Activated CD4-positive, alpha-beta T cell treated with anti-CD3 and anti-CD28 coated beads, Interleukin-2, amount 10 ng/mL, durations not matched to agents 24 days and 14 days (primary cell): ENCODE measurements at regions not wholly inside any gene's neighbourhood (a gene's known extent, or its start where the extent isn't known, plus 50 kb on each side); places are given as distances from the start of the nearest gene placed in this dataset.
A peak's percentile ranks its signal among the peaks of the same experiment; 100 is the strongest.

Experiments
- DNase-seq: peaks from one replicate; pipeline ENCODE4 v3.0.0; 2022
- H3K27ac Mint-ChIP-seq: one replicate; pipeline ENCODE4 v1.8.0; 2022; ENCODE audit warnings: mild to moderate bottlenecking, mixed read lengths
- H3K27me3 Mint-ChIP-seq: one replicate; pipeline ENCODE4 v1.8.0; 2022; ENCODE audit warnings: mixed read lengths
- H3K36me3 Mint-ChIP-seq: one replicate; pipeline ENCODE4 v1.8.0; 2022; ENCODE audit warnings: low read depth, mild to moderate bottlenecking, mixed read lengths
- H3K4me1 Mint-ChIP-seq: one replicate; pipeline ENCODE4 v1.8.0; 2021; ENCODE audit warnings: mixed read lengths
- H3K4me3 Mint-ChIP-seq: one replicate; pipeline ENCODE4 v1.8.0; 2022; ENCODE audit warnings: mild to moderate bottlenecking, moderate library complexity, mixed read lengths
- H3K9me3 Mint-ChIP-seq: one replicate; pipeline ENCODE4 v1.8.0; 2021; ENCODE audit warnings: mixed read lengths
- intact Hi-C: fragments of 100-400 bp; cut with micrococcal nuclease; formaldehyde crosslinking; loops from one replicate; pipeline ENCODE4 v1.15.1; 2023

- intact Hi-C loops, result no loop called here
- Mint-ChIP-seq H3K4me3 (no peak overlapping the region), H3K9me3 (no peaks in the 10 kb centered on the region), H3K27me3 (peaks cover 5% of the 10 kb centered on the region), H3K36me3 (no peaks in the 10 kb centered on the region), H3K27ac (no peak overlapping the region), H3K4me1 (no peaks in the 10 kb centered on the region)
- DNase-seq, result no peak
Measured at GRCh38 chr2:844715-845114, 105.9 kb upstream of the SNTG2 start.

DNA sequence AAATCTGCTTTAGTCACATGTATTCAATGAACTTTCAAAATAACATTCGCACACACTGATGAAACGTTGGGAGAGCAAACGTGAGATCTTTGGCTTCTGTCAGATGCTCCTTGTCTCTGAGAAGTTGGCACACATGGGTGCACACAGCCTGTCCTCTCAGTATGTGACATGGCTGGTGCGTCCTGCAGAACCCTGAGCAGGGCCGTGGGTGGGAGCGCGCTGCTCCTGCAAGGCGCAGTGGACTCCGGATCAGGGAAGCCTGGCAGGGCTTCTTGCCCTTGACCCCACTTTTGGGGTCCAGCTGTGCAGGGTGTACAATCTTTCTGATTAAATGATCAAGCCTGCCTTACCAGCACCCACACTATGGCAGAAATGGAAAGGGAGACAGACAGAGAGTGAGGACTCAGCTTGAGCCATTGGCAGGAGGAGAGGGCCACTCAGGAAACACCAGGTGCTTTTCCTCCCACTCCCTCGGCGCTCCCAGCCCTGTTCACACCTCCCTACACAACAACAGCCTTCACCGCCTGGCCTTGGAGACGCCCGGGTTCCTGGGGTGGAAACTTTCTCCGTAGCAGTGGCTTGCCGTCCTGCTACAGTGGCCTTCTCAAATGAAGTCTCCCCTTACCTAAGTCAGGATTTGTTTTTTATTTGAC, 108.4 kb upstream of the SNTG2 start:
- Mint-ChIP-seq H3K4me3 (no peak overlapping the region), H3K36me3 (no peaks in the 10 kb centered on the region), H3K4me1 (no peaks in the 10 kb centered on the region), H3K27ac (no peak overlapping the region), H3K9me3 (no peaks in the 10 kb centered on the region), H3K27me3 (peaks cover 10% of the 10 kb centered on the region)
- intact Hi-C loops, result no loop called here
- DNase-seq, result no peak

- H3K9me3 Mint-ChIP-seq, result no peaks in the 10 kb centered on the region
- intact Hi-C loops, result no loop called here
Measured at GRCh38 chr2:841036-841435, 109.6 kb upstream of the SNTG2 start.

DNA sequence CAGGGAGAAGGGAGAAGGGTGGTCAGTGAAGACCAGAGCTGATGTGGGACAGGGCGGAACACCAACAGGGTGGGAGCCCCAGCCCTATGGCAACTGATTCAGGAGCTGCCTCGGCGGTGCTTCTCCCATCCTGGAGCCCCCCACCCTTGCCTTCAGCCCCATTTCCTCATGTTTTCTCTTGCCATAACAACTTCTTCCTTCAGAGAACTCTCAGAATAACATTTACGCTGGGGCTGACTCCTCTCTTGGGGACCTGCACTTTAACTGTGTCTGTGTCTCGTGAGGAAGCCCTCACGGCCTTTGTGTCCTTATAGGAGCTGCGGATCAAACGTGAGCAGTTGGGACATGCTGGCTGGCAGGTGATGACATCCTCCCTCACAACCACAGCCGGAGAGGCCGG, 116.4 kb upstream of the SNTG2 start:
- no peaks in the 10 kb centered on the region for H3K9me3 Mint-ChIP-seq
- no peak for DNase-seq
- no peaks in the 10 kb centered on the region for H3K36me3 Mint-ChIP-seq
- intact Hi-C loops, result no loop called here
- H3K27me3 Mint-ChIP-seq, result peaks cover 2% of the 10 kb centered on the region
- H3K4me1 Mint-ChIP-seq, result peaks cover 2% of the 10 kb centered on the region
- no peak overlapping the region for H3K27ac Mint-ChIP-seq
- no peak overlapping the region for H3K4me3 Mint-ChIP-seq

More at GRCh38 chr2:841036-841435, 109.6 kb upstream of the SNTG2 start:
- DNase-seq, result no peak
- Mint-ChIP-seq H3K36me3 (no peaks in the 10 kb centered on the region), H3K4me1 (no peaks in the 10 kb centered on the region), H3K4me3 (no peak overlapping the region), H3K27ac (no peak overlapping the region), H3K27me3 (peaks cover 10% of the 10 kb centered on the region)

- Mint-ChIP-seq H3K4me3 (no peak overlapping the region), H3K9me3 (no peaks in the 10 kb centered on the region), H3K27me3 (no peaks in the 10 kb centered on the region), H3K27ac (no peak overlapping the region), H3K36me3 (no peaks in the 10 kb centered on the region), H3K4me1 (peaks cover 2% of the 10 kb centered on the region)
- intact Hi-C loops, result no loop called here
- DNase-seq, result no peak
Measured at GRCh38 chr2:833180-833579, 117.5 kb upstream of the SNTG2 start.

GRCh38 chr2:832635-833034, 118.0 kb upstream of the SNTG2 start:
- peaks cover 2% of the 10 kb centered on the region for H3K4me1 Mint-ChIP-seq
- no peaks in the 10 kb centered on the region for H3K9me3 Mint-ChIP-seq
- H3K4me3 Mint-ChIP-seq, result no peak overlapping the region
- H3K27ac Mint-ChIP-seq, result no peak overlapping the region
- no peak for DNase-seq
- no peaks in the 10 kb centered on the region for H3K36me3 Mint-ChIP-seq
- H3K27me3 Mint-ChIP-seq, result no peaks in the 10 kb centered on the region
- intact Hi-C loops, result no loop called here

GRCh38 chr2:831622-832021, 119.0 kb upstream of the SNTG2 start:
- DNase-seq, result no peak

DNA sequence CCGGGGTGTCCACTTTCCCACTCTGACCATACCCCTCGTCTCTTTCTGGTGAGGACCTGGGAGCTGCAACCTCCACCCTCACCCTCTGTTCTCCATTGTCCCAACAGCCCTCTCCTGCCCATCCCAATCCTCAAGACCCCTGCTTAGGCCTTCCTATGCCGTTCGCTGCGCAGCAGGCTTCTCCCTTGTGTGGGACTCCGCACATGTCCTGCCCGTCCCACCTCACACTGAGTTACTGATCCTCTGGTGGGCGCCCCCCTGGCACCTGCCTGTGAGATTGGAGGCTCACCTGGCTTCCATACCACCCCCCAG, 119.5 kb upstream of the SNTG2 start:
- peaks cover 2% of the 10 kb centered on the region for H3K4me1 Mint-ChIP-seq
- no peaks in the 10 kb centered on the region for H3K9me3 Mint-ChIP-seq
- H3K27ac Mint-ChIP-seq, result no peak overlapping the region
- DNase-seq, result no peak
- H3K36me3 Mint-ChIP-seq, result no peaks in the 10 kb centered on the region
- H3K27me3 Mint-ChIP-seq, result no peaks in the 10 kb centered on the region
- intact Hi-C loops, result no loop called here
- no peak overlapping the region for H3K4me3 Mint-ChIP-seq

More at GRCh38 chr2:831622-832021, 119.0 kb upstream of the SNTG2 start:
- Mint-ChIP-seq H3K36me3 (no peaks in the 10 kb centered on the region), H3K27ac (no peak overlapping the region), H3K27me3 (no peaks in the 10 kb centered on the region), H3K9me3 (no peaks in the 10 kb centered on the region), H3K4me1 (peaks cover 2% of the 10 kb centered on the region), H3K4me3 (no peak overlapping the region)
- intact Hi-C loops, result no loop called here

DNA sequence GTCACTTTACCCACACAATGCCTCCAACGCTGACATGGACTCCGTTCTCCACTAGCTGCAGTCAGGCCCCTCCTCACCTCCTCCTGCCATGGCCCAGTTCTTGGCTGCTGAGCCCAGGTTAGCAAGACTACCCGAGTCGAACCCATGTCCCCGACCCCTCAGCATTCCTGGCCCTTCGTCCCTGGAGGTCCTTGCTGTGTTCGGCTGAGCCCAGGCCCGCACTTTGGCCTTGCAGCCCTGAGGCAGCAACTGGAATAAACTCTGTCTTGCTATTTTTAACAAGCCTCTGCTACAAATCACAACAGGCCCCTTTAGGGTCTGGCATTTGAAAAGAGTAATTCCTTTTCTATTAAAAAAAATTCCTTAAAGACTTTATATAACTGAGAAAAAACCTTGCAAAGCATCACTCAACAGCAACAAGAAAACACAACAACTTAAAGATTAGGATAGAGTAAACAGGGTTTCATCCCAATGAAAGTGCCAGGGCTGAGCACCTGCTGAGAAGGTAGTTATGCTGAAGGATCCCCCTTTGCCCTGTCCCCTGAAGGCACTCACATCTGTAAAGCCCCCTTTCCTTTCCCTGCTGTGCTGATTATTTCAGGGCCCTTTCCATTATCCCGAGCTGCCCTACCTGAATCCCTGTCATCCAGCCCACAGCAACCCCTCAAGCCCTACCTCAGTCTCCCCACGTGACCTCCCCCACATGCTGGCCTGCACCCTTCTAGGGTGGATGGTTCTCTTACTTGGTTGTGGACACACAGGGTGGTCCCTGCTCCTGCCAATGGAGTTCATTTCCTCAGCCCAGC, 120.0 kb upstream of the SNTG2 start:
- peaks cover 2% of the 10 kb centered on the region for H3K4me1 Mint-ChIP-seq
- no peak for DNase-seq
- H3K27ac Mint-ChIP-seq, result no peak overlapping the region
- no peaks in the 10 kb centered on the region for H3K9me3 Mint-ChIP-seq
- intact Hi-C loops, result no loop called here
- H3K27me3 Mint-ChIP-seq, result no peaks in the 10 kb centered on the region
- no peak overlapping the region for H3K4me3 Mint-ChIP-seq
- H3K36me3 Mint-ChIP-seq, result no peaks in the 10 kb centered on the region

GRCh38 chr2:829047-829446, 121.6 kb upstream of the SNTG2 start:
- Mint-ChIP-seq H3K27me3 (no peaks in the 10 kb centered on the region), H3K36me3 (no peaks in the 10 kb centered on the region), H3K4me1 (peaks cover 2% of the 10 kb centered on the region), H3K9me3 (no peaks in the 10 kb centered on the region), H3K27ac (no peak overlapping the region), H3K4me3 (no peak overlapping the region)
- DNase-seq, result no peak
- intact Hi-C loops, result no loop called here

- H3K27me3 Mint-ChIP-seq, result no peaks in the 10 kb centered on the region
Measured at GRCh38 chr2:824954-825353, 125.7 kb upstream of the SNTG2 start.

GRCh38 chr2:824524-824923, 126.1 kb upstream of the SNTG2 start:
- H3K27me3 Mint-ChIP-seq, result no peaks in the 10 kb centered on the region
- no peaks in the 10 kb centered on the region for H3K36me3 Mint-ChIP-seq
- H3K4me3 Mint-ChIP-seq, result no peak overlapping the region
- H3K4me1 Mint-ChIP-seq, result no peaks in the 10 kb centered on the region
- intact Hi-C loops, result no loop called here
- DNase-seq, result no peak
- H3K27ac Mint-ChIP-seq, result no peak overlapping the region
- no peaks in the 10 kb centered on the region for H3K9me3 Mint-ChIP-seq

More at GRCh38 chr2:824954-825353, 125.7 kb upstream of the SNTG2 start:
- H3K4me3 Mint-ChIP-seq, result no peak overlapping the region
- intact Hi-C loops, result no loop called here
- DNase-seq, result peak; percentile 50
- H3K4me1 Mint-ChIP-seq, result no peaks in the 10 kb centered on the region
- no peaks in the 10 kb centered on the region for H3K9me3 Mint-ChIP-seq
- H3K36me3 Mint-ChIP-seq, result no peaks in the 10 kb centered on the region
- H3K27ac Mint-ChIP-seq, result no peak overlapping the region

GRCh38 chr2:821546-821945, 129.1 kb upstream of the SNTG2 start:
- H3K9me3 Mint-ChIP-seq, result no peaks in the 10 kb centered on the region
- intact Hi-C loops, result no loop called here
- H3K36me3 Mint-ChIP-seq, result no peaks in the 10 kb centered on the region
- H3K27ac Mint-ChIP-seq, result no peak overlapping the region
- H3K4me3 Mint-ChIP-seq, result no peak overlapping the region
- peak; percentile 45 for DNase-seq
- no peaks in the 10 kb centered on the region for H3K4me1 Mint-ChIP-seq
- H3K27me3 Mint-ChIP-seq, result no peaks in the 10 kb centered on the region

DNA sequence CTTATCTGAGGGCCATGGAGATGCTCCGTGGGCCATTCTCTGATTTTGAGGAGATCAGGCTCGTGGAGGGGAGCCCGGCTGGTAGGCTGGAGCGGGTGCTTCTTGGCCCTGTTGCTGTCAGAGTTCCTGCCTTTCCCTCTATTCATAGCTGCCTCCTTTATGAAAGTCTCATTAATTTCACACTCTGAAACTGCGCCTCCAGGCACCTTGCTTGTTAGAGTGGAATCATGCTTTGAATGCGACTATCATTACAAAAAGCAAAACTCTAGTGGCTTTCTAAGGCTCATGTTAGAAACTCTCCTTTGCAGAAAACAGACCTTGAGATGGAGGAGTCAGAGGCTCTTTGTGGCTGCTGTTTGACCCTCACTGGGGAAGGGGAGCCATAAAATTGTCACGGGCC, 131.0 kb upstream of the SNTG2 start:
- intact Hi-C loops, result no loop called here
- DNase-seq, result peak; percentile 24
- Mint-ChIP-seq H3K27me3 (no peaks in the 10 kb centered on the region), H3K36me3 (no peaks in the 10 kb centered on the region), H3K4me1 (no peaks in the 10 kb centered on the region), H3K27ac (no peak overlapping the region), H3K9me3 (no peaks in the 10 kb centered on the region), H3K4me3 (no peak overlapping the region)

- no peak overlapping the region for H3K4me3 Mint-ChIP-seq
- H3K27me3 Mint-ChIP-seq, result no peaks in the 10 kb centered on the region
- no peaks in the 10 kb centered on the region for H3K4me1 Mint-ChIP-seq
- peak; percentile 20 for DNase-seq
- intact Hi-C loops, result no loop called here
- no peak overlapping the region for H3K27ac Mint-ChIP-seq
- no peaks in the 10 kb centered on the region for H3K9me3 Mint-ChIP-seq
- H3K36me3 Mint-ChIP-seq, result no peaks in the 10 kb centered on the region
Measured at GRCh38 chr2:819121-819520, 131.5 kb upstream of the SNTG2 start.
